Caco-2 (cell line): ENCODE measurements at regions not wholly inside any gene's neighbourhood (a gene's known extent, or its start where the extent isn't known, plus 50 kb on each side); places are given as distances from the start of the nearest gene placed in this dataset.

Experiments used
- BruUV-seq: library from RNA; stranded (reverse); fragments of 400-500 nt; replicated peaks from 2 replicates; lab custom pipeline; 2021; lab: Mats Ljungman, UMichigan
- CTCF ChIA-PET: fragments of 300-600 bp; sonication (Branson Sonifier 250); formaldehyde crosslinking; loops from one replicate; lab custom pipeline; 2022; ENCODE audit warnings: antibody characterized with exemption; lab: Charles Lee
- POLR2A ChIA-PET: fragments of 300-600 bp; sonication (Branson Sonifier 250); formaldehyde crosslinking; loops from one replicate; lab custom pipeline; 2022; ENCODE audit warnings: antibody characterized with exemption; lab: Charles Lee
- DNase-seq, 2 experiments: peaks; one replicate each; pipeline versions ENCODE4 v3.0.0 to v3.0.0-alpha.2; 2020 to 2022
- H3K27me3 ChIP-seq: replicated peaks from 2 replicates; pipeline ENCODE4 v1.6.0; 2011; ENCODE audit warnings: low read length; ENCODE audit not compliant: control insufficient read depth, insufficient read depth
- H3K36me3 ChIP-seq: 2 replicates; pipeline ENCODE4 v1.5.1; 2011; ENCODE audit warnings: low read length; ENCODE audit not compliant: control insufficient read depth, insufficient read depth
- H3K4me1 ChIP-seq: fragments of 250-450 bp; sonication (Bioruptor Pico); 2 replicates; pipeline ENCODE4 v1.5.1; 2020; ENCODE audit warnings: mild to moderate bottlenecking
- H3K4me3 ChIP-seq: 2 replicates; pipeline ENCODE4 v1.5.1; 2011; ENCODE audit warnings: low read depth, mild to moderate bottlenecking, control low read depth, low read length
- H3K9me3 ChIP-seq: fragments of 250-450 bp; sonication (Bioruptor Pico); 2 replicates; pipeline ENCODE4 v1.5.1; 2020; ENCODE audit warnings: mild to moderate bottlenecking, moderate library complexity
- H3K27ac Mint-ChIP-seq: one replicate; pipeline ENCODE4 v1.8.0; 2022; ENCODE audit warnings: mixed read lengths; ENCODE audit not compliant: unreplicated experiment
- H3K27me3 Mint-ChIP-seq: one replicate; pipeline ENCODE4 v1.8.0; 2022; ENCODE audit warnings: mixed read lengths; ENCODE audit not compliant: insufficient read depth, unreplicated experiment
- H3K36me3 Mint-ChIP-seq: one replicate; pipeline ENCODE4 v1.8.0; 2022; ENCODE audit warnings: mild to moderate bottlenecking, mixed read lengths; ENCODE audit not compliant: insufficient read depth, unreplicated experiment
- H3K4me1 Mint-ChIP-seq: one replicate; pipeline ENCODE4 v1.8.0; 2022; ENCODE audit warnings: low read depth, mixed read lengths; ENCODE audit not compliant: unreplicated experiment
- H3K4me3 Mint-ChIP-seq: one replicate; pipeline ENCODE4 v1.8.0; 2022; ENCODE audit warnings: mild to moderate bottlenecking, moderate library complexity, mixed read lengths; ENCODE audit not compliant: unreplicated experiment
- H3K9me3 Mint-ChIP-seq: one replicate; pipeline ENCODE4 v1.8.0; 2022; ENCODE audit warnings: mixed read lengths; ENCODE audit not compliant: unreplicated experiment
- CTCF ChIP-seq, 2 experiments: fragments of 200-600 bp in 1 of 2; IDR thresholded peaks; 1 replicate in 1 of 2; 2 replicates in 1 of 2; pipeline versions ENCODE4 v1.5.1 to v1.8.0; 2011 to 2022; ENCODE audit warnings: antibody characterized with exemption in 1 of 2, control low read depth in 1 of 2, inconsistent platforms in 1 of 2, low read depth in 1 of 2, low read length in 1 of 2, mild to moderate bottlenecking in 1 of 2, moderate library complexity in 1 of 2; ENCODE audit not compliant: insufficient read depth in 1 of 2, severe bottlenecking in 1 of 2, unreplicated experiment in 1 of 2
- intact Hi-C: fragments of 100-400 bp; cut with micrococcal nuclease; formaldehyde crosslinking; loops from one replicate; pipeline ENCODE4 v1.10.0; 2022; ENCODE audit not compliant: unreplicated experiment

DNA sequence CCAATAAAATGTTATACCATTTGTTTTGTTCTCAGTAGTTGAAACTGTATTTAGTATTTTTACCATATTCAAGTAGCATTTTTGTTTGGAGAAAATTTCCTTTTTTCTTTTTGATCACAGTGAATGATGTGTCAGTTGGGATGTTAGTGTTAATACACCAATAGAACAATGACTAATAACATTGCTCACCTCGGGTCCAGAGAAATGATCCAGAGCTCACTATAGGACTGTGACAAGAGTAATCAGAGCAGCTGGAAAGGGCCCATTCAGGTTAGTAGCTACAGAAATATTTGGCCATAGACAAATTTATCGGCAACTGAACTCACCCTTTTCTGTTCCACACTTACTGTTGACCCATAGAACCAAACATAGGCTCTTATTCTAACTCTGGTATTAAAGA is 989.2 kb downstream of the TLE4 start:
- Mint-ChIP-seq H3K4me1 (no peaks in the 10 kb centered on the region), H3K9me3 (no peaks in the 10 kb centered on the region), H3K36me3 (no peaks in the 10 kb centered on the region), H3K4me3 (no peak overlapping the region), H3K27me3 (no peaks in the 10 kb centered on the region), H3K27ac (no peak overlapping the region)
- POLR2A ChIA-PET = no interaction called here
- no TSS peak for BruUV-seq
- Histone ChIP-seq H3K4me3 (no peak overlapping the region), H3K27me3 (no peaks in the 10 kb centered on the region), H3K36me3 (no peaks in the 10 kb centered on the region), H3K4me1 (no peaks in the 10 kb centered on the region), H3K9me3 (no peaks in the 10 kb centered on the region)
- no peak for TF ChIP-seq CTCF (IDR thresholded peaks at IDR 0.05; ENCODE audit: insufficient read depth in 1 of 2, low read depth in 1 of 2, low read length in 1 of 2, severe bottlenecking in 1 of 2, unreplicated experiment in 1 of 2)
- DNase-seq = no peak
- CTCF ChIA-PET = no interaction called here
- intact Hi-C loops = no loop called here

DNA sequence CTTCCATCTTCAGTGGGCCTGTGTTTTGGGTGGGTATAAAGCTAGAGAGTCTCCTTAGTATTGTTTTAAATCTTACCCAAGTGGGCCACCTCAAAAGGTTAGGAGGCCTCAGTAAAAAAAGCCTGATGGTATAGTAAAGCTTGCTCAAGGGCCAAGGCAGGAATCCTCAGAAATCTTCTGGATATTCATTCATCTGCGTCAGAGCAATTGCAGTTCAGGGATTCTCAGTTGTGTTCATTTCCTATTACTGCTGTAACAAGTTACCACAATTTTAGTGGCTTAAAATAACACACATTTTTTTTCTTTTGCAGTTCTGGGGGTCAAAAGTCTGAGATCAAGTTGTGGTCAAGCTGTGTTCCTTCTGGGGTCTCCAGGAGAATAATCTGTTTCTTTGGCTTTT is 985.5 kb downstream of the TLE4 start:
- no TSS peak for BruUV-seq

DNA sequence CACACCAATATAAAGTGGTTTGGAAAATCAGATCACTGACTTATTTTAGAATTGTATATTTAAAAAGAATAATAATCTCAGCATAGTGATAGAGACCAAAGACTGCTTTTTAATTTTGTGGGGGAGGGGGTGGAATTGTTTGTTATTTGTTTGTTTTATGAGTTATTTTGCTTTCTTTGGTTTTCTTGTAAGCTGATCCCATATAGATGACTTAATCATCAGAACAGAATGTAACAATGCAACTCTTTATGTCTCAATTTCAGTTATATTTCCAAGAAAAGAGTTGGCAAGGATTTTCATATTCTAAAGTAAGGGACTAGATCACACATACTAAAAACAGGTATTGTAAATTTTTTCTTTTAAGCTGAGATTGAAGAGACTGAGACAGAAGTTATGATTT is 984.9 kb downstream of the TLE4 start:
- no TSS peak for BruUV-seq
- no peaks in the 10 kb centered on the region for H3K36me3 Mint-ChIP-seq

More for the DNA sequence above, 985.5 kb downstream of the TLE4 start:
- Mint-ChIP-seq H3K9me3 (no peaks in the 10 kb centered on the region), H3K36me3 (no peaks in the 10 kb centered on the region), H3K27ac (no peak overlapping the region), H3K4me3 (no peak overlapping the region), H3K27me3 (no peaks in the 10 kb centered on the region), H3K4me1 (no peaks in the 10 kb centered on the region)
- ChIA-PET POLR2A (no interaction called here), CTCF (no interaction called here)
- H3K27me3 ChIP-seq = no peaks in the 10 kb centered on the region
- no peaks in the 10 kb centered on the region for H3K4me1 ChIP-seq
- TF ChIP-seq CTCF (IDR thresholded peaks at IDR 0.05; ENCODE audit: insufficient read depth in 1 of 2, low read depth in 1 of 2, low read length in 1 of 2, severe bottlenecking in 1 of 2, unreplicated experiment in 1 of 2) = no peak
- H3K4me3 ChIP-seq = no peak overlapping the region
- intact Hi-C loops = no loop called here
- no peaks in the 10 kb centered on the region for H3K36me3 ChIP-seq
- no peak for DNase-seq
- H3K9me3 ChIP-seq = no peaks in the 10 kb centered on the region

More for the DNA sequence above, 984.9 kb downstream of the TLE4 start:
- no peaks in the 10 kb centered on the region for H3K9me3 Mint-ChIP-seq
- Histone ChIP-seq H3K4me3 (no peak overlapping the region), H3K9me3 (no peaks in the 10 kb centered on the region), H3K27me3 (no peaks in the 10 kb centered on the region), H3K36me3 (no peaks in the 10 kb centered on the region), H3K4me1 (no peaks in the 10 kb centered on the region)
- intact Hi-C loops = no loop called here
- H3K4me1 Mint-ChIP-seq = no peaks in the 10 kb centered on the region
- no peaks in the 10 kb centered on the region for H3K27me3 Mint-ChIP-seq
- no peak overlapping the region for H3K4me3 Mint-ChIP-seq
- no peak for TF ChIP-seq CTCF (IDR thresholded peaks at IDR 0.05; ENCODE audit: insufficient read depth in 1 of 2, low read depth in 1 of 2, low read length in 1 of 2, severe bottlenecking in 1 of 2, unreplicated experiment in 1 of 2)
- POLR2A ChIA-PET = no interaction called here
- CTCF ChIA-PET = no interaction called here
- no peak for DNase-seq
- no peak overlapping the region for H3K27ac Mint-ChIP-seq
